ENCODE measurements at regions not wholly inside any gene's neighbourhood (a gene's known extent, or its start where the extent isn't known, plus 50 kb on each side); places are given as distances from the start of the nearest gene placed in this dataset.
"Not testable (repeated sequence)": the region's sequence is repeated elsewhere in the genome, so short reads cannot be mapped to it uniquely, and the experiment has no call there.

DNA sequence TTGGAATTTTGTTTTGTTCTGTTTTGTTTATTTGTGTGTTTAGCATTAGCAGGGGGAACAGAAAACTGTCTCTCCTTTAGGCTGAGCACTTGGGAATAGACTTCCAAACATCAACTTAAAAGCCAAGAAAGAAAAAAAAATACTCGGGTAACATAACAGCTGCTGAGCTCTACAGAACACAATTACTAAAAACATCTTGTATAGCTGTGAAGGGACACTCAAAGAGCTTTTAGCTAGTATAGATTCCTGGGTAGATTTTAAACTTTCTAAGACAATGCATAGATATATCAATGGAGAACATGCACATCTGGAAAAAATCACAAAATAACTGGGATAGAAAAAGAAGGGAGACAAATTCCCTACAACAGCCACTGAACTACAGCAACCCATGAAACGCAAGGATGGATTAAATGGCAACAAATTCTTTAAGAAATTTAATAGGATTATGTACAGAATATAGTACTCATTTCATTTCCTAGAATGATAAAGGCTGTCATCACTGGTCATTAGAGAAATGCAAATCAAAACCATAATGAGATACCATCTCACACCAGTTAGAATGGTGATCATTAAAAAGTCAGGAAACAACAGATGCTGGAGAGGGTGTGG lies 174.3 kb upstream of the KRR1 start:
- no peak for DNase-seq (ENCODE audit: extremely low read depth, low read depth, low spot score)

DNA sequence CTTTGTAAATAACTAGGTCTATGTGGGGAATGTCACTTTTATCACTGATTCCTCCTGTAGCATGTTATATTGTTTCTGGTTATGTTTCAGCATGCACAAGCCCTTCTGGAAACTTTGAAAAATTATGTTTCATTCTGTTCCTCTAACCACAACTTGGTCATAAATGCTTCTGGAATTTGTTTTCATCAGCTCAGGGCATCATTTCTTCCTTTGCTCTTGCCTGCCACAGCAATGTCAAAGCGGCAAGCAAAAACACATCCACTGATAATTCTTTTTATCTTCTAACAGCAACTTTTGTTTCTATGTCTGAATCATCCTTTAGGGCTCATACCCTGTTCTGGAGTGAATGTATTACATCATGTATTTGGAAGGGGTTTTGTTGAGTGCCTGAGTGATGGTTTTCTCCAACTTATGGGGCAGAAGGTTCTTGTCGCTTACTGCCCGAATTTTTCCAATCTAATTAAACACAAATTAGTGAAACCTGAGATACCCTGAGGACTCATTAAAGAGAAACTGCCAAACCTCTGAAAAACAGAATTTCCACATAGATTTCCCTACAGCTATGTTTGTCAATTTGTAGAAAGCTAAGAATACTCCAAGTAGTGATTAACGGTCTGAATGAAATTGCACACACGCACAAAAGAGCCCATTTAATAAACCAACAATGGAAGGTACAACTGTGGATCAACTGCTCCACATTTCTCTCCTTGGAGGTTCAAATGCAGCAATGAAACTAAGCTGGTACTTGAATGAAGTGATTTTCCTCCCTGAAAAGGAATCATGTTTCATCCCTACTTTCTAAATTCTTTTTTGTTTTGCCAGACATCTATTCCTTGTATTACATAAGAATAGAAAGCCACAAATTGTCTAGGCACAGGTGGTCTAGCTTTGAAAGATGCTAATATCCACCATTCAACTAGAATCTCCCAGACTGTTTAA lies 173.5 kb upstream of the KRR1 start:
- DNase-seq (ENCODE audit: extremely low read depth, low read depth, low spot score): no peak

DNA sequence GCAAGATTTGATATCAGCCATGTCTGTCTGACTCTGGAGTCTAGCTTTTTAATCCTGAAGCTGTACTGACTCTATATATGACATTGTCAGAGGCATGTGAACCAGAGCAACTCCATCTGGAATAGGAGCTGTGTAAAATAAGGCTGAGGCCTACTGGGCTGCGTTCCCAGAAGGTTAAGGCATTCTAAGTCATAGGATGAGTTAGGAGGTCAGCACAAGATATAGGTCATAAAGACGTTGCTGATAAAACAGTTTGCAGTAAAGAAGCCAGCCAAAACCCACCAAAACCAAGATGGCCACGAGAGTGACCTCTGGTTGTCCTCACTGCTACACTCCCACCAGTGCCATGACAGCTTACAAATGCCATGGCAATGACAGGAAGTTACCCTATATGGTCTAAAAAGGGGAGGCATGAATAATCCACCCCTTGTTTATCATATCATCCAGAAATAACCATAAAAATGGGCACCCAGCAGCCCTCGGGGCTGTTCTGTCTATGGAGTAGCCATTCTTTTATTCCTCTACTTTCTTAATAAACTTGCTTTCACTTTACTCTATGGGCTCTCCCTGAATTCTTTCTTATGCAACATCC lies 172.7 kb upstream of the KRR1 start:
- not testable (repeated sequence) for DNase-seq (ENCODE audit: extremely low read depth, low read depth, low spot score)

DNA sequence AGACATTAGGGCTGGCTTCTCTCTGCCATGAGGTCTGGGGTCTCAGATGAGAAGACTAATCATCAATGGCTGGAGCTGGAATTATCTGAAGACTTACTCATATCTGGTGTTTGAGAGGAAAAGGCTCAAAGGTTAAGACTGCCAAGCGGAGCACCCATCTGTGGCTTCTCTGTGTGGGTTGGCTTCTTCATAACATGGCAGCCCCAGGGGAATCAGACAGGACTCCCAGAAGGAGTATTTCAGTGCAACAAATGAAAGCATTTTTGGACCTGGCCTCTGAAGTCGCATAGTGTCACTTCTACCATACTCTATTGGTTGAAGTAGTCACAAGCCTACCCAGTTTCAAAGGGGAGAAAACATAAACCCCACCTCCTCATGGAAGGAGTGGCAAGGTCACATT lies 171.8 kb upstream of the KRR1 start:
- no peak for DNase-seq (ENCODE audit: extremely low read depth, low read depth, low spot score)

DNA sequence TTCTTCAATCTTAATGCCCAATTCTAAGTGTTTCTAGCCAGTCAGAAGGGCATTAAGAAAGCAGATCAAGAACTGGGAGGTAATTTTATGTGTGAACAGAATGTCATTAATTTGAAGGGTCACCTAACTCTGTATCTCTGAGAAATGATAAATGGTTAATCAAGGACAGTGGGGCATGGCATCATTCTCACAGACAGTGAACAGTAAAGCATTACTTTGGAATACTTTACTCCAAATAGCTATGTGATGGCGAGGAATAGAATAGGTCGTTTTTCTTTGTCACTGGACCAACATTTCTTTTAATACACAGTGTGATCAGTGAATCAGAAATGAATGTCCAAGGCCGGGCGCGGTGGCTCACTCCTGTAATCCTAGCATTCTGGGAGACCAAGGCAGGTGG lies 166.1 kb upstream of the KRR1 start:
- no peak for DNase-seq (ENCODE audit: extremely low read depth, low read depth, low spot score)

DNA sequence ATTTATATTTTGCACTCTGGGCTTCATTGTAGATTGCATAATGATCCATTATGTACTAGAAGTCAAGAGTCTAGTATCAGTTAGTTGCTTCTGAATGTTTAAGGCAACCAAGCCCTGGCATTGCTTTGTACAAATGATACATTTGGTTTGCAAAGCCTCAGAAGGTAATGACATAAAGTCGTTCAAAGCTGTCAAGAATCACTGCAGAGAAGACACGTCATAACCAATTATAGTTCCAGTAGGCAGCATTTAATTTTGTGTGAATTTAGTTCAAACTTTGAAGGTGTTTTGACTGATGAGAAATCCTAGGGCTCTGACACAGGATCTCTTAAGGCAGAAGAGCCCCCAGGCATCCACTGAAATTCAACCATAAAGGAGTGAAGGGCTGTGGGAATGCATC lies 163.0 kb upstream of the KRR1 start:
- DNase-seq (ENCODE audit: extremely low read depth, low read depth, low spot score): no peak

DNA sequence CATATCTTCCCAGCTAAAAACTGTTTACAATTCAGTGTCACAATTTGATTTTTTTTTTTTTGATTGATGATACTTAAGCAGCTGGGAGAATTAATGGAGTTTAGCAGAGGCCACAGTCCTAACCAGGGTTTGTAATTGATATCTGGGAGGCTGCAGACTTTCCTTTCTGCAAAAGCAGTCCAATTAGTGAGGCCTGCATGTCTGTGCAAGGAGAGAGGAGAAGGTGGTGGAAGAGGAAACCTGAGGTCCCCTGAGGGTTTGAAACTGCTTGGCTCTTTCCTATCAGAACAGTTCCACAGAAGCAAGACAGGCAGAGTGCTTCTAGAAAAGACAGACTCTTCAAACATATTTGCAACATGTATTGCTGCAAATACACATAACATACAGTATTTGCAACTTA lies 160.8 kb upstream of the KRR1 start:
- DNase-seq (ENCODE audit: extremely low read depth, low read depth, low spot score): no peak

DNA sequence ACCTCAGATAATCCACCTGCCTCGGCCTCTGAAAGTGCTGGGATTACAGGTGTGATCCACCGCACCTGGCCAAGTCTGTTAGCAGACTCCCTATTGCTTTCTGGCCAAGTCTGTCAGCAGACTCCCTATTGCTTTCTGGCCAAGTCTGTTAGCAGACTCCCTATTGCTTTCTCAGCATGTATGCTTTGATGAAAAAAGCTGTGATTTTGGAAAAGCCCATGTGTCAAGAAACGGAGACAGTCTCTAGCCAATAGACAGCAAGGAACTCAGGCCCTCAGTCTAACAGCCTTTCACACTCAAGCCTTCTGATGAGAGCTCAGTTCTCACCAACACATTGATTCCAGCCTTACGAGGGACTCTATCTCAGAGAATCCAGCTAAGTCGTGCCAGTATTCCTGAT lies 158.8 kb upstream of the KRR1 start:
- DNase-seq (ENCODE audit: extremely low read depth, low read depth, low spot score): no peak

DNA sequence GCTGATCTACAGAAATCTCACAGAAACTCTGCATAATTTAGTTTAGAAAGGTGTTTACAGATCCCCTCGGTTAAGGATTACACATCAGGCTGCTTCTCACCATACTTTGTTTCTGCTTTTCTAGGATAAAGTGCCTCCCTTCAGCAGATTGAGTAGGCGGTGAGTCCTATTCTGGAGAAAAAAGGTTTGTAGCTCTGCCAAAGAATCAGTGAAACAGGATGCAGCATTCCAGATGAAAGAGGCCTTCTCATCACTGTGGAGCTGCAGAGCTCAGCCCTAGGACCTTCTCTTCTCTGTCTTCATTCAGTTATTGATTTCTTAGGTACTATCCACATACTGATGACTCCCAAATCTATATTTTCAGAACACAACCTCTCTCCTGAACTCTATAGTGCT lies 155.5 kb upstream of the KRR1 start:
- no peak for DNase-seq (ENCODE audit: extremely low read depth, low read depth, low spot score)

DNA sequence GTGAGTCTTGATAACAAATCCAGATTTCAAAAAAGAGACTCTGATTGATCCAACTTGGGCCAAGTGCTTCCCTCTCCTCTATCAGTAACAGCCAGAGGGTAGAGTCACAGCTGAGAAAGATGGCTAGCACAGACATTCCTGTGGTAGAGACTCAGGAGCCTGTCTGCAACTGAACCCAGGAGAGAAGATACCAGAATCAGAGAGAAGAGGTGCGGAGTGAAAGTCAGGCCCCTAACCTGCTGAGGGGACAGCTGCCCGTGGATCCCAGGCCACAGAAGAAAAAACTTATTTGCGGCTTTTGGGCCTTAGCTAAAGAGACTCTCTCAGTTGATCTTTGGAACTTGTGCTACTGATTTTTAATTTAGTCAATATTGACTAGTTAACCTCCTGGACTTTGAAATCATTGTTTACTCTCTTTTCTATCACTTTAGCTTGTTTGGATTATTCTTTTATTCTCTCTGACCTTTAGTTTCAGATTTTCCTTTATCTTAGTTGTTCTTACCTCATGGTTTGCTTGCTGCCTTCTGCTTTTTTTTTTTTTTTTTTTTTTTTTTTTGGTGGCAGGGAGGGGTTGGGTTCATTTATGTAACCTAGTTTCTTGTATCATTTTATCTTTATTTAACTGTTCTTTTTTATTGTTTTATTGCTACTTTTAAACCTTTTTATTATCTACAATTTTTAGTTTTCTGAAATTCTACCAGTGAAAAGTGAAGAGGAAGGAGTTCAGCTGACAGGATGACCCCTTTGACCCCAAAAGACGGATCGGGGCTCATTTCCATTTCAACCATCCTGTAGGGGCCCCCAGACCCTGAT lies 154.9 kb upstream of the KRR1 start:
- DNase-seq (ENCODE audit: extremely low read depth, low read depth, low spot score): no peak

DNA sequence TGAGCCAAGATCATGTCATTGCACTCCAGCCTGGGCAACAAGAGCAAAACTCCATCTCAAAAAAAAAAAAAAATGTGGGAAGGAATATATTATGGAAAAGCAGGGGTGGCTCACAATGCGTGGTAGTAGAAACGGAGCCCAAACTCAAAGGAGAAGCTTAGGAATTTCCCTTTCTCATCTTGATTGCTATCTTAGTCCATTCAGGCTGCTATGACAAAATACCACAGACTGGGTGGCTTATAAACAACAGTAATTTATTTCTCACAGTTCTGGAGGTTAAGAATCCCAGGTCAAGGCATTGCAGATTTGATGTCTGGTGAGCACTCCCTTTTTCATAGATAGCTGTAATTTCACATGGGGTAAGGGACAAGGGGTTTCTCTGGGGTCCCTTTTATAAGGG lies 153.8 kb upstream of the KRR1 start:
- DNase-seq (ENCODE audit: extremely low read depth, low read depth, low spot score): no peak

DNA sequence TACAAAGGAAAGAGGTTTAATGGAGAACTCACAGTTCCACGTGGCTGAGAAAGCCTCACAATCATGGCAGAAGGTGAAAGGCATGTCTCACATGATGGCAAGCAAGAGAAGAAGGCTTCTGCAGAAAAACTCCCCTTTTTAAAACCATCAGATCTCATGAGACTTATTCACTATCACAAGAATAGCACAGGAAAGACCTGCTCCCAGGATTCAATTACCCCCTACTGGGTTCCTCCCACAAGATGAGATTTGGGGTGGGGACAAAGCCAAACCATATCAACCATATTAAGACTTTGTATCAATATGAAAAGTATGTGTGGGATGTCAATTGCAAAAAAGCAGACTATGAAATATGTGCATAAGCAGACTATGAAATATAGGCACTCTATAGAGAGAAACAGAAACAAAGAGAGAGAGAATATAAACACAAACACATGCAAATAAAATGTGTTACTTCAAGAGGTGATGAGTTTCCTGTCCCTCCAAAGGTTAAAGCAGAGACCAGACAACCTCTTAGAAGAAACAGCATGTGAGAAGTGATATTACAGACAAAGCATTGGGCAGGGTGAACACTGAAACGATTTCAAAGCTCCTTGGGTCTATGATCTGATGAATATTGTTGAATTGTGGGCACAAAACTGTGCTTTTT lies 151.2 kb upstream of the KRR1 start:
- DNase-seq (ENCODE audit: extremely low read depth, low read depth, low spot score): no peak

DNA sequence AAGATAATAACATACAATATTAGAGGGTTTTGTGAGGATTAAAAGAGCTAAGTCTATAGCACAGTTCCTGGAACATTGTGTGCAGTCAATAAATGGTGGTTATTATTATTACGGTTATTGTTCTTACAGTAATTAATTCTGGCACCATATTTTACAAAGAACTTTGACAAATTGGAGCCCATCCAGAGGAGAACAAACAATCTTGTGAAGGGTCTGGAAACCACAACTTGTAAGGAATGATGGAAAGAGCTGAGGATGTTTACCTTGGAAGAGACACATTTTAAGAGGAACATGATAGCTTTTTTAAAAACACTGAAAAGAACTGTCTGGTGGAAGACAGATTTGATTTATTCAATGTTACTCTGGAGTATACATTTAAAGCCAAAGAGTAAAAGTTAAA lies 150.5 kb upstream of the KRR1 start:
- no peak for DNase-seq (ENCODE audit: extremely low read depth, low read depth, low spot score)

DNA sequence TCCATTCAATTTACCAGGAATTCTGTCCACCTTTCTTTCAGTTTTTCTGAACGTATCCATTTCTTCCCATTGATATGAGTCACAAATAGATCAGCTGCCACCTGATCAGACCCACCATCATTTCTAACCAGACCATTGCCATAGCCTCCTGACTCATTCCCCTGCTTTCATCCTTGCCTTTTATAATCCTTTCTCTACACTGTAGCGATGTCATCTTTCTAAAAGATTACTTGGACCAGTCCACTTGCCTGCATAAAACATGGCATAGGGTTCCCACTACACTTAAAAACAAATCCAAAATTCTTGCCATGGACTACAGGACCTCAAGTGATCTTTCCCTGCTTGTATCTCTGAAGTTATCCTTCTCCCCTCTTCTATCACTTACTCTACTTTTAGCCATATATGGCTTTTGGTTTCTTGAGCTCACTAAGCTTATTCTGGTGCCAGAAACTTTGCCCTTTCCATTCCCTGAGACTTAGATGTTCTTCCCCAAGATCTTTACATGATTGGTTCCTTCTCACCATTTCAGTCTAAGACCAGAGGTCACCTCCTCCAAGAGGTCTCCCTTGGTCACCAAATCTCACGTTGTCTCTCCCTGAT lies 149.5 kb upstream of the KRR1 start:
- DNase-seq (ENCODE audit: extremely low read depth, low read depth, low spot score): no peak

DNA sequence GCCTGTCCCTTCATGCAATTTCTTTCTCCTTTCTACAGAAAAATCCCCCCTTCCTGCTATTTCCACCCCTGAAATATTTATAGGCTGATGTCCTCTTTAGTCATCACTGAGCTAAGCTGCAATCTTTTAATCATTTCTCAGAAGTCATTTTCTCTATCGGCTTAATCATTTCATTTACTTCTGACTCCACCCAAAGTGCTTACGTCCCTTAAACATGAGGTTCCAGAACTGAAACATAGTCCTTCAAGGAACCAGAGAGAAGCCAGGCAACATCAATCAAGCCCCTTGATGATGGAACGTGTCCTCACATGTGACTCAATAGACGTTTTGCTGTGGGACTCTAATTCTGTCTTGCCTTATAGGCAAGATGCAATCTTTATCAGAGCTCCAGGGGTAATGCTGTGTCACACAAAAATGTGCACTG lies 148.7 kb upstream of the KRR1 start:
- no peak for DNase-seq (ENCODE audit: extremely low read depth, low read depth, low spot score)

DNA sequence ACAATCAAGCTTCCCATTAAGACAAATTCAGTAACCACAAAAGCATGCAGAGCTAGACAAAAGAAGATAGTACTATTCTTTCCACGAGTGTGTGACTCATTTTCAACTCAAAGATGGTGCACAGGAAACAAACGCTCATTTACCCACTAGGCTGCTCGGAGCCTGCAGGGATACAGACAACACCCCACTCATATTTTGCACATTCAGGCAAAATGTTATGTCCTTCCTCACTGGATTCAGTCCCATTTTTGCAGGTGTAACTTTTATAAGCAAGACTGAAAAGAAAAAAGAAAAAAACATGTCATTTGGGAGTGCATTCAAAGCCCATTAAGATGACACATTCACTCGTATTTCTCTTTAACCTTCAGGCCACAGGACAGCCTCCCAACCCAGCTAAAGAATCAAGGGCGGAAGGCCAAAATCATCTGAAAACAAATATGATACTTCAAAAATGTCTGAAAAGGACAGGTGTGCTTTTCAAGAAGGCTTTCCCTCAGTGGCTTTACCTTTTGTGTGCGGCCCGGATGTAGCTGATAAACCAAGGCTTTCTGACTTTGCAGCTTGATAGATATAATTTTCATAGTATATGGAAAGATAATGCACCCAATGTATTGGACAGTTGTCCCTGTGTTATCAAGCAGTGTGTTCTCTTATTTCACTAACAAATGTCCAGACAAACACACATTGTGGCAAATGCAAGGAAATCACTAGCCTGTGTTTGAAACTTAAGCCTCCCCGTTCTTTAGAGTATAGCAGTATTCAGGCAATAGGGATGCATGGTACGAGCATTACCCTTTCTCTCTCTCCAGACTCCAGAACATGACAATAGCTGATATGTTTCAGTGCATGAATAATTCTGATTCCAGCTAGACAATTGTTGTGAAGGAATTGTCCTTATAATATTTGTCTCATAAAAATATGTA lies 147.8 kb upstream of the KRR1 start:
- DNase-seq (ENCODE audit: extremely low read depth, low read depth, low spot score): no peak

DNA sequence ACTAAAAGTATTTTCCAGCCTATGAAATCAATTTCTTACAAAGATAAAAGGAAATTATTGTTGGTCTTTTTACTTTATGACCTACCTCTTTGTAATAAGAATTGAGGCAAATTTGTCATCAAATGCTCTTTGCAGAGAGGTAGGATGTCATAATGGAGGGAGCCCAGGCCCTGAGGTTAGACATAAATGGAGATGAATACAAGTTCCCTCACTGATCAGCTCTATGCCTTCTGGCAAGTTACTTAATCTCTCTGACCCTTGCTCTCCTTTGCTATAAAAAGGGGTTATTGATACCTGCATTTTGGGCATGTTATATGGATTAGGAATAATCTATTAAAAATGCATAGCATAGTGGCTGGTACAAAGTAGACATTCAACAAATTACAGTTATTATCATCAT lies 146.9 kb upstream of the KRR1 start:
- DNase-seq (ENCODE audit: extremely low read depth, low read depth, low spot score): no peak

DNA sequence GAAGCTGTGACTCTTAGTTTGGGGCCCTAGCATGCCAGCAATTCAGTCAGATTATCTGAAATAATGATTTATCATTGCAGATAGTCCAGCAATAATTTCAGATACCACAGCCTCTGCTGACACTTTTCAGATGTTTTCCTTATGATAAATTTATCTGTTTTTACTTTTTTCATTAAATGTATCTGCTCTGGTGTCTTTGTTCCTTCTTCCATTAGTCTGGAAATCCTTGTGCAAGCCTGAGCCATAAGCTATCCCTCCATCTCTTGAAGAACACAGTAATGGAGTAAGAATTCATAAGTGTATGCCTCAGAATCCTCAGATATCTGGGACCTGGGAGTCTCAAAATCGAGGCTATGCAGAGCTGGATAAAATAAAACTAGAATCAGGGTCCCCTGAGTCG lies 146.4 kb upstream of the KRR1 start:
- DNase-seq (ENCODE audit: extremely low read depth, low read depth, low spot score): no peak

DNA sequence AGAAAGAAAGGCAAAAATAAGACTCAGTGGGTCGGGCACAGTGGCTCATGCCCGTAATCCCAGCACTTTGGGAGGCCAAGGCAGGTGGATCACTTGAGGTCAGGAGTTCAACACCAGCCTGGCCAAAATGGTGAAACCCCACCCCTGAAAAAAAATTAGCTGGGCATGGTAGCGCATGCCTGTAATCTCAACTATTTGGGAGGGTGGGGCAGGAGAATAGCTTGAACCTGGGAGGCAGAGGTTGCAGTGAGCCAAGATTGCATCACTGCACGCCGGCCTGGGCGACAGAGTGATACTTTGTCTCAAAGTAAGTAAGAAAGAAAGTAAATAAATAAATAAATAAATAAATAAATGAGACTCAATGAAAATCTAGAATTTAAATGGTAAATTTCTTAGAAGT lies 145.9 kb upstream of the KRR1 start:
- DNase-seq (ENCODE audit: extremely low read depth, low read depth, low spot score): not testable (repeated sequence)
